Loucy (cell line): ENCODE measurements at regions not wholly inside any gene's neighbourhood (a gene's known extent, or its start where the extent isn't known, plus 50 kb on each side); places are given as distances from the start of the nearest gene placed in this dataset.

Source experiments
- EZH2phosphoT487 ChIP-seq: fragments of 200-600 bp; IDR thresholded peaks from 2 replicates; pipeline ENCODE4 v1.6.1; 2018; ENCODE audit warnings: antibody characterized with exemption, mild to moderate bottlenecking, moderate library complexity, borderline replicate concordance
- TF ChIP-seq, protein P1 (sequence below): fragments of 200-600 bp; sonication (generic); conservative IDR thresholded peaks from 2 replicates; pipeline ENCODE4 v1.5.1; 2014; ENCODE audit warnings: mild to moderate bottlenecking, antibody characterized with exemption, low read length

DNA sequence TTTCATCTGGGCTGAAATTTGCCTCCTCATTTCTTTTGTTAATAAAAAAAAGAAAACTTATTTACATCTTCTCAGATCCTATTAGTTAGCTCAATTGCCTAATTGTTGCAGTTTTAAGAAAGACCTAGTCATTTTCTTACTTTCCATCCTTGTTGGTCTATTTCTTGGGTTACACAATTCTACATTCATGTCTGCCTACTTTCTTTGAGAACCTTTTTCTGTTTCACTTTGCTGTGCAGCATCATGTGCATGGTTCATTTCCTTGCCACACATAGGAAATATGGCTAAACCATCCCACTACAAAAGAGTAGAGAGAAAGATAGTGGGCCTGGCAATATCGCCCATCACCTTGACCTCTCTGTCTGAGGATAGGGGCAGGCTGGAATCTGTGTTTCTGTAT, 780.7 kb upstream of the FANCL start:
- TF ChIP-seq, protein P1, sequence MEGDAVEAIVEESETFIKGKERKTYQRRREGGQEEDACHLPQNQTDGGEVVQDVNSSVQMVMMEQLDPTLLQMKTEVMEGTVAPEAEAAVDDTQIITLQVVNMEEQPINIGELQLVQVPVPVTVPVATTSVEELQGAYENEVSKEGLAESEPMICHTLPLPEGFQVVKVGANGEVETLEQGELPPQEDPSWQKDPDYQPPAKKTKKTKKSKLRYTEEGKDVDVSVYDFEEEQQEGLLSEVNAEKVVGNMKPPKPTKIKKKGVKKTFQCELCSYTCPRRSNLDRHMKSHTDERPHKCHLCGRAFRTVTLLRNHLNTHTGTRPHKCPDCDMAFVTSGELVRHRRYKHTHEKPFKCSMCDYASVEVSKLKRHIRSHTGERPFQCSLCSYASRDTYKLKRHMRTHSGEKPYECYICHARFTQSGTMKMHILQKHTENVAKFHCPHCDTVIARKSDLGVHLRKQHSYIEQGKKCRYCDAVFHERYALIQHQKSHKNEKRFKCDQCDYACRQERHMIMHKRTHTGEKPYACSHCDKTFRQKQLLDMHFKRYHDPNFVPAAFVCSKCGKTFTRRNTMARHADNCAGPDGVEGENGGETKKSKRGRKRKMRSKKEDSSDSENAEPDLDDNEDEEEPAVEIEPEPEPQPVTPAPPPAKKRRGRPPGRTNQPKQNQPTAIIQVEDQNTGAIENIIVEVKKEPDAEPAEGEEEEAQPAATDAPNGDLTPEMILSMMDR, result no peak
- no peak for TF ChIP-seq EZH2phosphoT487
